Nephron (organoid): ENCODE measurements at regions not wholly inside any gene's neighbourhood (a gene's known extent, or its start where the extent isn't known, plus 50 kb on each side); places are given as distances from the start of the nearest gene placed in this dataset.

Experiments used
- H3K27ac Mint-ChIP-seq, 3 experiments: 2 replicates each; pipeline ENCODE4 v1.8.0; 2020; ENCODE audit warnings: mixed read lengths in 3 of 3, mild to moderate bottlenecking in 2 of 3, moderate library complexity in 1 of 3
- H3K27me3 Mint-ChIP-seq: 2 replicates; pipeline ENCODE4 v1.8.0; 2021; ENCODE audit warnings: low read depth, mild to moderate bottlenecking, moderate library complexity, mixed read lengths
- H3K36me3 Mint-ChIP-seq: 2 replicates; pipeline ENCODE4 v1.8.0; 2020; ENCODE audit warnings: low read depth, mixed read lengths
- H3K4me1 Mint-ChIP-seq: 2 replicates; pipeline ENCODE4 v1.8.0; 2020; ENCODE audit warnings: mixed read lengths
- H3K4me3 Mint-ChIP-seq, 3 experiments: 2 replicates each; pipeline ENCODE4 v1.8.0; 2020; ENCODE audit warnings: mild to moderate bottlenecking in 3 of 3, mixed read lengths in 3 of 3, moderate library complexity in 2 of 3
- H3K9me3 Mint-ChIP-seq: 2 replicates; pipeline ENCODE4 v1.8.0; 2020; ENCODE audit warnings: mixed read lengths
- TF ChIP-seq, protein P1 (sequence below), 3 experiments: fragments of 200-600 bp; sonication (generic); IDR thresholded peaks; one replicate each; pipeline ENCODE4 v1.5.0; 2021; ENCODE audit warnings: antibody characterized with exemption in 3 of 3; ENCODE audit not compliant: unreplicated experiment in 3 of 3

DNA sequence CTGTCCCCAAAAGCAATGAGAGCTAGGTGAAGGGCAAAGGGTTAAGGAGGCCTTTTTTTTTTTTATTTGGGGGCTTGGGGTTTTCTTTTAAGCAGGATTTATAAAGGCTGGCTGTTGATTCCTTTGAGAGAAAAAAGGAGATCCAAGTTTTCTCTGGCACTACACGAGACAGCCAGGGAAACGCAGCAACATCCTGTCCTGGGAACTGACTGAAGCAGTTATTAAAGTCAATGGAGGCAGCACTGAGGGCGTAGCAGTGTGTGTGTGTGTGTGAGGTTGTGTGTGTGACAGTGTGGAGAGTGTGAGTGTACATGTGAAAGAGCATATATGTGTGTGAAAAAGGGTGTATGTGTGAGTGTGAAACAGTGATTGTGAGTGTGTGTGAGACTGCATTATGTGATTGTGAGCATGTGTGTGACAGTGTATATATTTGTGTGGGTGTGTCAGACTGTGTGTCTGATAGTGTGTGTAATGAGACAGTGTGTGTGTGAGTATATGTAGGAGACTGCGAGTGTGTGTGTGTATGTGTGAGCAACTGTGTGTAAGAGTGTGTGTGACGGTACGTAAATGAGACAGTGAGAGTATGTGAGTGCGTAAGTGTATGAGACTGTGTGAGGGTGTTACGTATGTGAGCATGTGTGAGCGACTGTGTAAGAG lies 65.9 kb upstream of the TIAM1 start:
- Mint-ChIP-seq H3K9me3 (no peaks in the 10 kb centered on the region), H3K27me3 (no peaks in the 10 kb centered on the region), H3K36me3 (no peaks in the 10 kb centered on the region), H3K4me1 (peaks cover 11% of the 10 kb centered on the region), H3K4me3 (no peak overlapping the region), H3K27ac (no peak overlapping the region)
- TF ChIP-seq, protein P1, sequence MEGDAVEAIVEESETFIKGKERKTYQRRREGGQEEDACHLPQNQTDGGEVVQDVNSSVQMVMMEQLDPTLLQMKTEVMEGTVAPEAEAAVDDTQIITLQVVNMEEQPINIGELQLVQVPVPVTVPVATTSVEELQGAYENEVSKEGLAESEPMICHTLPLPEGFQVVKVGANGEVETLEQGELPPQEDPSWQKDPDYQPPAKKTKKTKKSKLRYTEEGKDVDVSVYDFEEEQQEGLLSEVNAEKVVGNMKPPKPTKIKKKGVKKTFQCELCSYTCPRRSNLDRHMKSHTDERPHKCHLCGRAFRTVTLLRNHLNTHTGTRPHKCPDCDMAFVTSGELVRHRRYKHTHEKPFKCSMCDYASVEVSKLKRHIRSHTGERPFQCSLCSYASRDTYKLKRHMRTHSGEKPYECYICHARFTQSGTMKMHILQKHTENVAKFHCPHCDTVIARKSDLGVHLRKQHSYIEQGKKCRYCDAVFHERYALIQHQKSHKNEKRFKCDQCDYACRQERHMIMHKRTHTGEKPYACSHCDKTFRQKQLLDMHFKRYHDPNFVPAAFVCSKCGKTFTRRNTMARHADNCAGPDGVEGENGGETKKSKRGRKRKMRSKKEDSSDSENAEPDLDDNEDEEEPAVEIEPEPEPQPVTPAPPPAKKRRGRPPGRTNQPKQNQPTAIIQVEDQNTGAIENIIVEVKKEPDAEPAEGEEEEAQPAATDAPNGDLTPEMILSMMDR (IDR thresholded peaks at IDR 0.05; ENCODE audit: unreplicated experiment in 3 of 3) = no peak

GRCh38 chr21:31408301-31409088 lies 64.4 kb upstream of the TIAM1 start:
- Mint-ChIP-seq H3K4me3 (no peak overlapping the region), H3K27me3 (peaks cover 6% of the 10 kb centered on the region), H3K4me1 (peaks cover 18% of the 10 kb centered on the region), H3K27ac (peak overlapping the region in 1 of 3 experiments; percentile 61), H3K36me3 (no peaks in the 10 kb centered on the region), H3K9me3 (no peaks in the 10 kb centered on the region)
- TF ChIP-seq, protein P1 (IDR thresholded peaks at IDR 0.05; ENCODE audit: unreplicated experiment in 3 of 3) = no peak

- Mint-ChIP-seq H3K4me1 (peaks cover 22% of the 10 kb centered on the region), H3K36me3 (no peaks in the 10 kb centered on the region), H3K27ac (peak overlapping the region in 1 of 3 experiments; percentile 61), H3K27me3 (peaks cover 18% of the 10 kb centered on the region), H3K4me3 (no peak overlapping the region), H3K9me3 (no peaks in the 10 kb centered on the region)
- TF ChIP-seq, protein P1 (IDR thresholded peaks at IDR 0.05; ENCODE audit: unreplicated experiment in 3 of 3) = no peak
These were observed 62.4 kb upstream of the TIAM1 start for GRCh38 chr21:31406510-31406909.

DNA sequence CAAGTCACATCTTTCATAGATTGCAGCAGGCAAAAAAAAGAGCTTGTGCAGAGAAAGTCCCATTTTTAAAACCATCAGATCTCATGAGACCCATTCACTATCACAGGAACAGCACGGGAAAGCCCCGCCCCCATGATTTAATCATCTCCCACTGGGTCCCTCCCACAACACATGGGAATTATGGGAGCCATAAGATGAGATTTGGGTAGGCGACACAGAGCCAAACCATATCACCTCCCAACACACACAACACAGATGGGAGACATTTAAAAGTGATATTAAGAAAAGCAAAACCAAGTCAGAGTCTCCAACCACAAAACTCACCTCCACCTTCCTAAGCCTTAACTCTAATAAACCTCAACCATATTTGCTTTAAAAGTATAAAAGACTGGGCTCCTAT lies 61.5 kb upstream of the TIAM1 start:
- H3K4me1 Mint-ChIP-seq = peaks cover 22% of the 10 kb centered on the region
- peaks cover 23% of the 10 kb centered on the region for H3K27me3 Mint-ChIP-seq
- H3K36me3 Mint-ChIP-seq = no peaks in the 10 kb centered on the region
- TF ChIP-seq, protein P1 (IDR thresholded peaks at IDR 0.05; ENCODE audit: unreplicated experiment in 3 of 3) = no peak
- no peak overlapping the region for H3K4me3 Mint-ChIP-seq
- no peak overlapping the region for H3K27ac Mint-ChIP-seq
- no peaks in the 10 kb centered on the region for H3K9me3 Mint-ChIP-seq

DNA sequence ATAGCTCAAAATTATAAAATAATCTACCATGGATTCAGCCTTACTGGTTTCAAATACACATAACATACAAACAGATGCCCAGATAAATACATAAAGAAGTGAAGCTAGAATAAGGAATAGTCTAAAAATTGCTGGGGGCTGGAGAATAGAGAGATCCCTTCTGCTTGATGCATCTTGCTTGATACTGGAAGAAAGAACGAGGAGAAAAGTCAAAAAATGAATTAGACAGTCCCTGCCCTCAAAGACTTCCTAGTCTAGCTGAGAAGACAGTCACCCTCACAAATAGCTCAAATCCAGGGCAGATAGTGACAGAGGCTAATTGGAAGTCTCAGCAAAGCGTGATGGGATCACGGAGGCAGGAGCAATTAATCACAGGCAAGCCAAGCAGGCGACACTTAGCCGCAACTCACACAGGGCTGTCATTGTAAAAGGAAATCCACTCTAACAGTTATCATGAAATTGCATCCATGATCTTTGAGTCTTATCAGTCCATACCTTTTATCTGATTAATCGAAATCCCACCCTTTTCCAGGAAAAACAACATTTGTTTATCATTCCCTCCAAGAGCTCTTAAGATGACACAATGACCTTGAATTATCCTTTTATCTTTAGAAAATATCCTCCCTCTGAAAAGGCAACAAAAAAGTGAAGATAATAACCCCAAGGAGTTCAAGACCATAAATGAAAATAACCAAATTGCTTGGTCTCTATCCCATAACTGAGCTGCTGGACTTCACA lies 59.7 kb upstream of the TIAM1 start:
- Mint-ChIP-seq H3K4me3 (no peak overlapping the region), H3K27ac (peak overlapping the region in 2 of 3 experiments; percentile 11 to 27), H3K9me3 (no peaks in the 10 kb centered on the region), H3K27me3 (peaks cover 23% of the 10 kb centered on the region), H3K4me1 (peaks cover 22% of the 10 kb centered on the region), H3K36me3 (no peaks in the 10 kb centered on the region)
- TF ChIP-seq, protein P1 (IDR thresholded peaks at IDR 0.05; ENCODE audit: unreplicated experiment in 3 of 3) = no peak
